ENCODE measurements at regions not wholly inside any gene's neighbourhood (a gene's known extent, or its start where the extent isn't known, plus 50 kb on each side); places are given as distances from the start of the nearest gene placed in this dataset.

DNA sequence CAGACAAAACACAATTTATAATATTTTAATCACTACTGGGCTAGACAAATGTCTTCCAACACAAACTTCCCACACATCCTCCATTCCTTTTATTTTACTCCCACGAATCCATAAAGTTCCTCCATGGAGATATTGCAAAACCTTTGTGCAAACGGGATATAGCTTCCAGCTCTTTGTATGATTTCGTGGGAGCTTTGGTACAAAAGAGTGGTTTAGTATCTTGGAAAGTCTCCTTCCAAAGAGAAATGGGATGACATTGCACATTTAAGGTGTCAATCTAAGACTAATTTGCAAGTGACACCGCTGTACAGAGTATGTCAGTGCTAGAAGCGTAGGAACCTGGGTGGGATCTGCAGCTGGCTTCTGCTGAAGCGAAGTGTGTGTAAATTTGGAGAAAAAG, 455.2 kb upstream of the RUNX1 start:
- no peak for ATAC-seq

DNA sequence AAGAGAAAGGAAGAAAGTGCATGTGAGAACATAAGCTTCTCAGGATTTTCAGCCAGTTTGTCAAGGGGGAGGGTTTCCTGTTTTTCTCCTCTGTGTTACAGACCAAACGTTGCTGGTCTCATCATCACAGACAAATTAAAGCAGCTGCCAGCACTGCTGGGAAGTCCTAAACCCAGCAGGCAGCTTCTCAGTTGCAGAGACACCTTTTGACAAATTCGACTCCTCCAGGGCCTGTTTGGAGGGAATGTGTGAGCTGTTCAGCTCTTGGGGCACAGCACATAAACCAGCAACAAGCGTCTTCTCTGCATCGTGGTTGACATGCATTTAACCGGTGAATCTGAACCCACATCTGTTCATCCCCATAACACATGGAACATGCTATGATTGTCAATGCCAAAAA, 454.6 kb upstream of the RUNX1 start:
- no peak for ATAC-seq
- TF ChIP-seq TOX (CRISPR knock-in tag; IDR thresholded peaks at IDR 0.05; ENCODE audit: borderline replicate concordance) (no peak), OSR1 (CRISPR knock-in tag; IDR thresholded peaks at IDR 0.05) (no peak), CSDC2 (CRISPR knock-in tag; IDR thresholded peaks at IDR 0.05) (no peak), ZNF8 (CRISPR knock-in tag; IDR thresholded peaks at IDR 0.05) (no peak), PPARA (CRISPR knock-in tag; IDR thresholded peaks at IDR 0.05; ENCODE audit: borderline replicate concordance) (no peak), ARNTL (CRISPR knock-in tag; IDR thresholded peaks at IDR 0.05; ENCODE audit: borderline replicate concordance, low read depth) (no peak), ZC3H10 (CRISPR knock-in tag; IDR thresholded peaks at IDR 0.05) (no peak), BACH2 (CRISPR knock-in tag; IDR thresholded peaks at IDR 0.05; ENCODE audit: borderline replicate concordance) (no peak), RARB (CRISPR knock-in tag; IDR thresholded peaks at IDR 0.05) (no peak), ZNF70 (CRISPR knock-in tag; IDR thresholded peaks at IDR 0.05) (no peak), ZFP3 (CRISPR knock-in tag; IDR thresholded peaks at IDR 0.05) (no peak), ZFP30 (CRISPR knock-in tag; IDR thresholded peaks at IDR 0.05) (no peak)
- TF ChIP-seq, protein P1, sequence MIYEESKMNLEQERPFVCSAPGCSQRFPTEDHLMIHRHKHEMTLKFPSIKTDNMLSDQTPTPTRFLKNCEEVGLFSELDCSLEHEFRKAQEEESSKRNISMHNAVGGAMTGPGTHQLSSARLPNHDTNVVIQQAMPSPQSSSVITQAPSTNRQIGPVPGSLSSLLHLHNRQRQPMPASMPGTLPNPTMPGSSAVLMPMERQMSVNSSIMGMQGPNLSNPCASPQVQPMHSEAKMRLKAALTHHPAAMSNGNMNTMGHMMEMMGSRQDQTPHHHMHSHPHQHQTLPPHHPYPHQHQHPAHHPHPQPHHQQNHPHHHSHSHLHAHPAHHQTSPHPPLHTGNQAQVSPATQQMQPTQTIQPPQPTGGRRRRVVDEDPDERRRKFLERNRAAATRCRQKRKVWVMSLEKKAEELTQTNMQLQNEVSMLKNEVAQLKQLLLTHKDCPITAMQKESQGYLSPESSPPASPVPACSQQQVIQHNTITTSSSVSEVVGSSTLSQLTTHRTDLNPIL (CRISPR knock-in tag; IDR thresholded peaks at IDR 0.05; ENCODE audit: low read depth), result no peak
- TF ChIP-seq, protein P2, sequence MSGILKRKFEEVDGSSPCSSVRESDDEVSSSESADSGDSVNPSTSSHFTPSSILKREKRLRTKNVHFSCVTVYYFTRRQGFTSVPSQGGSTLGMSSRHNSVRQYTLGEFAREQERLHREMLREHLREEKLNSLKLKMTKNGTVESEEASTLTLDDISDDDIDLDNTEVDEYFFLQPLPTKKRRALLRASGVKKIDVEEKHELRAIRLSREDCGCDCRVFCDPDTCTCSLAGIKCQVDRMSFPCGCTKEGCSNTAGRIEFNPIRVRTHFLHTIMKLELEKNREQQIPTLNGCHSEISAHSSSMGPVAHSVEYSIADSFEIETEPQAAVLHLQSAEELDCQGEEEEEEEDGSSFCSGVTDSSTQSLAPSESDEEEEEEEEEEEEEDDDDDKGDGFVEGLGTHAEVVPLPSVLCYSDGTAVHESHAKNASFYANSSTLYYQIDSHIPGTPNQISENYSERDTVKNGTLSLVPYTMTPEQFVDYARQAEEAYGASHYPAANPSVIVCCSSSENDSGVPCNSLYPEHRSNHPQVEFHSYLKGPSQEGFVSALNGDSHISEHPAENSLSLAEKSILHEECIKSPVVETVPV (CRISPR knock-in tag; IDR thresholded peaks at IDR 0.05), result no peak
- TF ChIP-seq, protein P3, sequence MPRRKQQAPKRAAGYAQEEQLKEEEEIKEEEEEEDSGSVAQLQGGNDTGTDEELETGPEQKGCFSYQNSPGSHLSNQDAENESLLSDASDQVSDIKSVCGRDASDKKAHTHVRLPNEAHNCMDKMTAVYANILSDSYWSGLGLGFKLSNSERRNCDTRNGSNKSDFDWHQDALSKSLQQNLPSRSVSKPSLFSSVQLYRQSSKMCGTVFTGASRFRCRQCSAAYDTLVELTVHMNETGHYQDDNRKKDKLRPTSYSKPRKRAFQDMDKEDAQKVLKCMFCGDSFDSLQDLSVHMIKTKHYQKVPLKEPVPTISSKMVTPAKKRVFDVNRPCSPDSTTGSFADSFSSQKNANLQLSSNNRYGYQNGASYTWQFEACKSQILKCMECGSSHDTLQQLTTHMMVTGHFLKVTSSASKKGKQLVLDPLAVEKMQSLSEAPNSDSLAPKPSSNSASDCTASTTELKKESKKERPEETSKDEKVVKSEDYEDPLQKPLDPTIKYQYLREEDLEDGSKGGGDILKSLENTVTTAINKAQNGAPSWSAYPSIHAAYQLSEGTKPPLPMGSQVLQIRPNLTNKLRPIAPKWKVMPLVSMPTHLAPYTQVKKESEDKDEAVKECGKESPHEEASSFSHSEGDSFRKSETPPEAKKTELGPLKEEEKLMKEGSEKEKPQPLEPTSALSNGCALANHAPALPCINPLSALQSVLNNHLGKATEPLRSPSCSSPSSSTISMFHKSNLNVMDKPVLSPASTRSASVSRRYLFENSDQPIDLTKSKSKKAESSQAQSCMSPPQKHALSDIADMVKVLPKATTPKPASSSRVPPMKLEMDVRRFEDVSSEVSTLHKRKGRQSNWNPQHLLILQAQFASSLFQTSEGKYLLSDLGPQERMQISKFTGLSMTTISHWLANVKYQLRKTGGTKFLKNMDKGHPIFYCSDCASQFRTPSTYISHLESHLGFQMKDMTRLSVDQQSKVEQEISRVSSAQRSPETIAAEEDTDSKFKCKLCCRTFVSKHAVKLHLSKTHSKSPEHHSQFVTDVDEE (CRISPR knock-in tag; IDR thresholded peaks at IDR 0.05), result no peak

More for the DNA sequence above, 455.2 kb upstream of the RUNX1 start:
- TF ChIP-seq SNAI2 (CRISPR knock-in tag; IDR thresholded peaks at IDR 0.05) (no peak), ISL1 (CRISPR knock-in tag; IDR thresholded peaks at IDR 0.05) (no peak), ZFP30 (CRISPR knock-in tag; IDR thresholded peaks at IDR 0.05) (no peak), CSDC2 (CRISPR knock-in tag; IDR thresholded peaks at IDR 0.05) (no peak), PPARA (CRISPR knock-in tag; IDR thresholded peaks at IDR 0.05; ENCODE audit: borderline replicate concordance) (no peak), OSR1 (CRISPR knock-in tag; IDR thresholded peaks at IDR 0.05) (no peak)
- TF ChIP-seq, protein P1 (CRISPR knock-in tag; IDR thresholded peaks at IDR 0.05; ENCODE audit: low read depth), result no peak
- TF ChIP-seq, protein P2 (CRISPR knock-in tag; IDR thresholded peaks at IDR 0.05), result no peak
- TF ChIP-seq, protein P4, sequence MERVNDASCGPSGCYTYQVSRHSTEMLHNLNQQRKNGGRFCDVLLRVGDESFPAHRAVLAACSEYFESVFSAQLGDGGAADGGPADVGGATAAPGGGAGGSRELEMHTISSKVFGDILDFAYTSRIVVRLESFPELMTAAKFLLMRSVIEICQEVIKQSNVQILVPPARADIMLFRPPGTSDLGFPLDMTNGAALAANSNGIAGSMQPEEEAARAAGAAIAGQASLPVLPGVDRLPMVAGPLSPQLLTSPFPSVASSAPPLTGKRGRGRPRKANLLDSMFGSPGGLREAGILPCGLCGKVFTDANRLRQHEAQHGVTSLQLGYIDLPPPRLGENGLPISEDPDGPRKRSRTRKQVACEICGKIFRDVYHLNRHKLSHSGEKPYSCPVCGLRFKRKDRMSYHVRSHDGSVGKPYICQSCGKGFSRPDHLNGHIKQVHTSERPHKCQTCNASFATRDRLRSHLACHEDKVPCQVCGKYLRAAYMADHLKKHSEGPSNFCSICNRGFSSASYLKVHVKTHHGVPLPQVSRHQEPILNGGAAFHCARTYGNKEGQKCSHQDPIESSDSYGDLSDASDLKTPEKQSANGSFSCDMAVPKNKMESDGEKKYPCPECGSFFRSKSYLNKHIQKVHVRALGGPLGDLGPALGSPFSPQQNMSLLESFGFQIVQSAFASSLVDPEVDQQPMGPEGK (CRISPR knock-in tag; IDR thresholded peaks at IDR 0.05; ENCODE audit: borderline replicate concordance), result no peak
- TF ChIP-seq, protein P5, sequence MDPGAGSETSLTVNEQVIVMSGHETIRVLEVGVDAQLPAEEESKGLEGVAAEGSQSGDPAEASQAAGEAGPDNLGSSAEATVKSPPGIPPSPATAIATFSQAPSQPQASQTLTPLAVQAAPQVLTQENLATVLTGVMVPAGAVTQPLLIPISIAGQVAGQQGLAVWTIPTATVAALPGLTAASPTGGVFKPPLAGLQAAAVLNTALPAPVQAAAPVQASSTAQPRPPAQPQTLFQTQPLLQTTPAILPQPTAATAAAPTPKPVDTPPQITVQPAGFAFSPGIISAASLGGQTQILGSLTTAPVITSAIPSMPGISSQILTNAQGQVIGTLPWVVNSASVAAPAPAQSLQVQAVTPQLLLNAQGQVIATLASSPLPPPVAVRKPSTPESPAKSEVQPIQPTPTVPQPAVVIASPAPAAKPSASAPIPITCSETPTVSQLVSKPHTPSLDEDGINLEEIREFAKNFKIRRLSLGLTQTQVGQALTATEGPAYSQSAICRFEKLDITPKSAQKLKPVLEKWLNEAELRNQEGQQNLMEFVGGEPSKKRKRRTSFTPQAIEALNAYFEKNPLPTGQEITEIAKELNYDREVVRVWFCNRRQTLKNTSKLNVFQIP (CRISPR knock-in tag; IDR thresholded peaks at IDR 0.05; ENCODE audit: borderline replicate concordance, low read depth), result no peak

Measured in SK-N-SH treated with all-trans-retinoic acid at 6 μM for 48 hours (cell line).